Esophagus squamous epithelium (tissue), 4 donors: ENCODE measurements at regions not wholly inside any gene's neighbourhood (a gene's known extent, or its start where the extent isn't known, plus 50 kb on each side); places are given as distances from the start of the nearest gene placed in this dataset.

Source experiments
- CTCF ChIP-seq, 6 experiments: fragments of 450-650 bp in 4 of 6; fragments of 200-600 bp in 2 of 6; sonication (generic) in 2 of 6; IDR thresholded peaks; one replicate each; pipeline ENCODE4 v1.5.1; 2016 to 2019; ENCODE audit warnings: antibody characterized with exemption in 6 of 6, mild to moderate bottlenecking in 4 of 6, moderate library complexity in 4 of 6
- POLR2A ChIP-seq, 4 donors: fragments of 450-650 bp; IDR thresholded peaks; one replicate each; pipeline ENCODE4 v1.6.1; 2017; ENCODE audit warnings: antibody characterized with exemption in 4 of 4, mild to moderate bottlenecking in 4 of 4, moderate library complexity in 3 of 4

- TF ChIP-seq POLR2A (IDR thresholded peaks at IDR 0.05) (no peak), CTCF (IDR thresholded peaks at IDR 0.05) (no peak)
Measured at GRCh38 chr12:17971850-17972249, 118.1 kb downstream of the RERGL start.
